Smooth muscle cell (in vitro differentiated cells): ENCODE measurements at regions not wholly inside any gene's neighbourhood (a gene's known extent, or its start where the extent isn't known, plus 50 kb on each side); places are given as distances from the start of the nearest gene placed in this dataset.

Experiments used
- DNase-seq: peaks from one replicate; lab custom pipeline; 2025; ENCODE audit not compliant: unreplicated experiment; lab: John Stamatoyannopoulos, UW
- H2AFZ ChIP-seq: fragments of 200-600 bp; sonication (generic); 2 replicates; pipeline ENCODE4 v1.6.0; 2016; ENCODE audit warnings: antibody characterized with exemption, low read depth, mild to moderate bottlenecking
- H3F3A ChIP-seq: fragments of 200-600 bp; sonication (generic); 2 replicates; pipeline ENCODE4 v1.6.0; 2017; ENCODE audit warnings: antibody characterized with exemption, low read depth
- H3K27ac ChIP-seq: fragments of 200-600 bp; sonication (generic); 2 replicates; pipeline ENCODE4 v1.5.1; 2016; ENCODE audit warnings: low read depth, mild to moderate bottlenecking
- H3K27me3 ChIP-seq: fragments of 200-600 bp; sonication (generic); 2 replicates; pipeline ENCODE4 v1.6.1; 2016; ENCODE audit warnings: low read depth, mild to moderate bottlenecking
- H3K36me3 ChIP-seq: fragments of 200-600 bp; sonication (generic); 2 replicates; pipeline ENCODE4 v1.5.1; 2016; ENCODE audit warnings: low read depth
- H3K4me1 ChIP-seq: fragments of 200-600 bp; sonication (generic); 2 replicates; pipeline ENCODE4 v1.5.1; 2016; ENCODE audit warnings: low read depth
- H3K4me2 ChIP-seq: fragments of 200-600 bp; sonication (generic); 2 replicates; pipeline ENCODE4 v1.6.0; 2016; ENCODE audit warnings: mild to moderate bottlenecking
- H3K4me3 ChIP-seq: fragments of 200-600 bp; sonication (generic); 2 replicates; pipeline ENCODE4 v1.5.1; 2016; ENCODE audit warnings: mild to moderate bottlenecking
- H3K79me2 ChIP-seq: fragments of 200-600 bp; sonication (generic); 2 replicates; pipeline ENCODE4 v1.6.0; 2016; ENCODE audit warnings: low read depth, mild to moderate bottlenecking
- H3K9ac ChIP-seq: fragments of 200-600 bp; sonication (generic); 2 replicates; pipeline ENCODE4 v1.6.0; 2016; ENCODE audit warnings: low read depth
- H3K9me3 ChIP-seq: fragments of 200-600 bp; sonication (generic); replicated peaks from 2 replicates; pipeline ENCODE4 v1.5.1; 2016; ENCODE audit warnings: low read depth
- H4K20me1 ChIP-seq: fragments of 200-600 bp; sonication (generic); 2 replicates; pipeline ENCODE4 v1.6.0; 2016; ENCODE audit warnings: low read depth
- CTCF ChIP-seq: fragments of 200-600 bp; sonication (generic); IDR thresholded peaks from 2 replicates; pipeline ENCODE4 v1.5.1; 2017; ENCODE audit warnings: borderline replicate concordance, mild to moderate bottlenecking, antibody characterized with exemption; ENCODE audit not compliant: insufficient read depth, poor library complexity, severe bottlenecking
- WGBS: methylation state at CpG from one replicate; pipeline ENCODE4 v1.1.7; 2016; ENCODE audit warnings: low lambda C conversion rate; 5-methylcytosine and 5-hydroxymethylcytosine counted together

GRCh38 chr18:78670778-78671391, 308.7 kb upstream of the SALL3 start:
- Histone ChIP-seq H2AFZ (no peak overlapping the region), H3K9ac (no peak overlapping the region), H3K27ac (no peak overlapping the region), H3K4me1 (no peaks in the 10 kb centered on the region), H3K9me3 (no peaks in the 10 kb centered on the region), H4K20me1 (no peaks in the 10 kb centered on the region), H3K27me3 (no peaks in the 10 kb centered on the region), H3F3A (no peaks in the 10 kb centered on the region), H3K79me2 (no peaks in the 10 kb centered on the region), H3K4me2 (no peak overlapping the region), H3K4me3 (no peak overlapping the region), H3K36me3 (no peaks in the 10 kb centered on the region)
- no peak for TF ChIP-seq CTCF
- WGBS, result 60% methylated on average over 14 of the region's 14 CpGs
- DNase-seq, result no peak

DNA sequence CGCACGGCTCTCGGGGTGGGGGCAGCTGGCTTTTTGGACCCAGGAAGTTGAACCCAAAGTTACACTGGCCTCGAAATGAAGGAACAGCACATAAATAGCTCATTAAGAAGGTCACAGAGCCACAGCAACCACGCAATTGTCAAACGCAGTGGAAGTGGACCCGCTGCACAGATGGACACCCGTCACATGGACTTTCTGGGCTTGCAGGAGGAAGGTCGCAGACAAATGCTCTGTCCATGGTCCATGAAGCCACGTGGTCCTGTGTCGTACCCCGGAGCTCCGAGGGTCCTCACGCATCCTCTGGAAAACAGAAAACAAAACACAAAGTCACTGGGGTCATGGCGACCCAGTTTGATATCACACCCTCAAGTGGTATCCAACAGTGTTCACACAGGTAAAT, 308.1 kb upstream of the SALL3 start:
- Histone ChIP-seq H3K4me1 (no peaks in the 10 kb centered on the region), H4K20me1 (no peaks in the 10 kb centered on the region), H3K9ac (no peak overlapping the region), H3F3A (no peaks in the 10 kb centered on the region), H3K36me3 (no peaks in the 10 kb centered on the region), H3K4me2 (no peak overlapping the region), H3K27ac (no peak overlapping the region), H2AFZ (no peak overlapping the region), H3K9me3 (no peaks in the 10 kb centered on the region), H3K4me3 (no peak overlapping the region), H3K79me2 (no peaks in the 10 kb centered on the region), H3K27me3 (no peaks in the 10 kb centered on the region)
- no peak for TF ChIP-seq CTCF
- DNase-seq, result no peak
- 88% methylated on average over 15 of the region's 15 CpGs for WGBS

- Histone ChIP-seq H3K79me2 (no peaks in the 10 kb centered on the region), H3K9ac (no peak overlapping the region), H3K27me3 (no peaks in the 10 kb centered on the region), H2AFZ (no peak overlapping the region), H3K4me1 (no peaks in the 10 kb centered on the region), H3F3A (no peaks in the 10 kb centered on the region), H3K4me2 (no peak overlapping the region), H3K9me3 (no peaks in the 10 kb centered on the region), H4K20me1 (no peaks in the 10 kb centered on the region), H3K4me3 (no peak overlapping the region), H3K36me3 (no peaks in the 10 kb centered on the region), H3K27ac (no peak overlapping the region)
- 91% methylated on average over 21 of the region's 21 CpGs for WGBS
- TF ChIP-seq CTCF, result no peak
- DNase-seq, result no peak
These were observed 306.7 kb upstream of the SALL3 start for GRCh38 chr18:78672862-78673446.
